GM12865 (cell line): ENCODE measurements at regions not wholly inside any gene's neighbourhood (a gene's known extent, or its start where the extent isn't known, plus 50 kb on each side); places are given as distances from the start of the nearest gene placed in this dataset.

Source experiments
- DNase-seq: peaks from one replicate; pipeline ENCODE4 v3.0.0; 2010; ENCODE audit warnings: low read depth
- H3K4me3 ChIP-seq: 2 replicates; pipeline ENCODE4 v1.5.1; 2011; ENCODE audit warnings: mild to moderate bottlenecking, low read depth, low read length, control low read depth
- CTCF ChIP-seq: IDR thresholded peaks from 2 replicates; pipeline ENCODE4 v1.5.1; 2011; ENCODE audit warnings: low read length, control low read depth, low read depth, inconsistent platforms; ENCODE audit not compliant: insufficient read depth; ENCODE audit errors: missing control alignments

- TF ChIP-seq CTCF = no peak
- no peak overlapping the region for H3K4me3 ChIP-seq
- no peak for DNase-seq
Observed at GRCh38 chr7:54859545-54859944, 100.5 kb upstream of the SEC61G start.

- H3K4me3 ChIP-seq = no peak overlapping the region
- no peak for DNase-seq
- no peak for TF ChIP-seq CTCF
Observed at GRCh38 chr7:54860003-54860775, 101.2 kb upstream of the SEC61G start.

- no peak for TF ChIP-seq CTCF
- H3K4me3 ChIP-seq = no peak overlapping the region
- DNase-seq = no peak
Observed at GRCh38 chr7:54860843-54861242, 101.8 kb upstream of the SEC61G start.

- no peak for DNase-seq
Observed at GRCh38 chr7:54864663-54865062, 105.7 kb upstream of the SEC61G start.

GRCh38 chr7:54869523-54869922 is 110.5 kb upstream of the SEC61G start:
- no peak for DNase-seq
- no peak overlapping the region for H3K4me3 ChIP-seq
- TF ChIP-seq CTCF = no peak

More at GRCh38 chr7:54864663-54865062, 105.7 kb upstream of the SEC61G start:
- H3K4me3 ChIP-seq = no peak overlapping the region
- TF ChIP-seq CTCF = no peak

- DNase-seq = no peak
- H3K4me3 ChIP-seq = no peak overlapping the region
- TF ChIP-seq CTCF = no peak
Observed at GRCh38 chr7:54874804-54875203, 115.8 kb upstream of the SEC61G start.

GRCh38 chr7:54877683-54878082 is 118.7 kb upstream of the SEC61G start:
- no peak for DNase-seq
- TF ChIP-seq CTCF = no peak
- no peak overlapping the region for H3K4me3 ChIP-seq
